ENCODE measurements at regions not wholly inside any gene's neighbourhood (a gene's known extent, or its start where the extent isn't known, plus 50 kb on each side); places are given as distances from the start of the nearest gene placed in this dataset.

DNA sequence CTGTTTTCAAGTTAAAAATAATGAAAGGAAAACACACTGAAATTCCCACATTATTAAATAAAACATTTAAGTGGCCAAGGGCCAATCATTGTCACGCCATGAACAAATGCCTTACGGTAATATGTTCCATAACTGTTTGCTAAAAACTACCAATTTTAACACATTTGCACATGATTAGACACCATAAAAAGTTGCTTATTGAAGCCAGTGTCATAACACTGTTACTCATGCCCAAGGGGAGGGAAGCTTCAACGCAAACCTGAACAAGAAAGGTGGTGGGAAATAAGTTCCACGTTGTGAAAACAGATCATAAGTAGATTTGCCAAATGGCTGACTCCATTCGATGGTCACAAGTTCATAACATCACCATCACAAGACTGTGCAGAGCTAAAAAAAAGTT, 739.3 kb upstream of the FAM241A start:
- no peak for DNase-seq
- TF ChIP-seq, protein P1, sequence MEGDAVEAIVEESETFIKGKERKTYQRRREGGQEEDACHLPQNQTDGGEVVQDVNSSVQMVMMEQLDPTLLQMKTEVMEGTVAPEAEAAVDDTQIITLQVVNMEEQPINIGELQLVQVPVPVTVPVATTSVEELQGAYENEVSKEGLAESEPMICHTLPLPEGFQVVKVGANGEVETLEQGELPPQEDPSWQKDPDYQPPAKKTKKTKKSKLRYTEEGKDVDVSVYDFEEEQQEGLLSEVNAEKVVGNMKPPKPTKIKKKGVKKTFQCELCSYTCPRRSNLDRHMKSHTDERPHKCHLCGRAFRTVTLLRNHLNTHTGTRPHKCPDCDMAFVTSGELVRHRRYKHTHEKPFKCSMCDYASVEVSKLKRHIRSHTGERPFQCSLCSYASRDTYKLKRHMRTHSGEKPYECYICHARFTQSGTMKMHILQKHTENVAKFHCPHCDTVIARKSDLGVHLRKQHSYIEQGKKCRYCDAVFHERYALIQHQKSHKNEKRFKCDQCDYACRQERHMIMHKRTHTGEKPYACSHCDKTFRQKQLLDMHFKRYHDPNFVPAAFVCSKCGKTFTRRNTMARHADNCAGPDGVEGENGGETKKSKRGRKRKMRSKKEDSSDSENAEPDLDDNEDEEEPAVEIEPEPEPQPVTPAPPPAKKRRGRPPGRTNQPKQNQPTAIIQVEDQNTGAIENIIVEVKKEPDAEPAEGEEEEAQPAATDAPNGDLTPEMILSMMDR (IDR thresholded peaks at IDR 0.05; ENCODE audit: low read depth, low read length, missing control alignments), result no peak
- H3K27me3 ChIP-seq (replicated peaks), result no peaks in the 10 kb centered on the region
- H3K4me3 ChIP-seq (ENCODE audit: low read depth, low read length), result no peak overlapping the region
- H3K27ac ChIP-seq, result no peak overlapping the region
- no peaks in the 10 kb centered on the region for H3K36me3 ChIP-seq (replicated peaks)
- in situ Hi-C loops (cut with HindIII; ENCODE audit: low pct_ligation_motif_present, low sequenced_read_pairs), result no loop called here

DNA sequence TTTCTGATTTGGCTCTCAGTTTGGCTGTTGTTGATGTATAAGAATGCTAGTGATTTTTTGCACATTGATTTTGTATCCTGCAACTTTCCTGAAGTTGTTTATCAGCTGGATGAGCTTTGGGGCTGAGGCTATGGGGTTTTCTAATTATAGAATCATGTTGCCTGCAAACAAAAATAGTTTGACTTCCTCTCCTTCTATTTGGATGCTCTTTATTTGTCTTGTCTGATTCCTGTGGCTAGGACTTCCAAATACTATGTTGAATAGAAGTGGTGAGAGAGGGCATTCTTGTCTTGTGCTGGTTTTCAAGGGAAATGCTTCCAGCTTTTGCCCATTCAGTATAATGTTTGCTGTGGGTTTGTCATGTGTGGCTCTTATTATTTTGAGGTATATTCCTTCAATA, 734.7 kb upstream of the FAM241A start:
- H3K4me3 ChIP-seq (ENCODE audit: low read depth, low read length), result no peak overlapping the region
- no peak for DNase-seq
- TF ChIP-seq, protein P1 (IDR thresholded peaks at IDR 0.05; ENCODE audit: low read depth, low read length, missing control alignments), result no peak

DNA sequence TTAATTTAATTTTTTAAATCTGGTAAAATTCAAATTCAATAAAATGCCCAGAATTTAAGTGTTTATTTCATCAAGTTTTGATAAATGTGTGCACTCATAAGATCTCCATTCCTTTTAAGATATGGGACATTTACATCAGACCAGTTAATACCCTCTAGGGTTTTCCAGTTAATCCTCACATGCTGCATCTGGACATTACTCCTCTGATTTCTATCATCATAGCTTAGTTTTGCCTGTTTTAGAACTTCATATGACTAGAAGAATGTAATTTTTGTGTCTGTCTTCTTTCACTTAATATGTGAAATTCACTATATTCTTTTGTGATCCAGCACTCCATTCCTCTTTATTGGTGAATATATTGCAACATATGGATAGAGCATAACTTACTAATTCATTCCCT, 727.7 kb upstream of the FAM241A start:
- no peak overlapping the region for H3K27ac ChIP-seq
- TF ChIP-seq, protein P1 (IDR thresholded peaks at IDR 0.05; ENCODE audit: low read depth, low read length, missing control alignments), result no peak
- no peaks in the 10 kb centered on the region for H3K36me3 ChIP-seq (replicated peaks)
- no peak for DNase-seq
- H3K27me3 ChIP-seq (replicated peaks), result no peaks in the 10 kb centered on the region
- H3K4me3 ChIP-seq (ENCODE audit: low read depth, low read length), result no peak overlapping the region
- in situ Hi-C loops (cut with HindIII; ENCODE audit: low pct_ligation_motif_present, low sequenced_read_pairs), result no loop called here

More for the DNA sequence above, 734.7 kb upstream of the FAM241A start:
- no peaks in the 10 kb centered on the region for H3K27me3 ChIP-seq (replicated peaks)
- in situ Hi-C loops (cut with HindIII; ENCODE audit: low pct_ligation_motif_present, low sequenced_read_pairs), result no loop called here
- no peaks in the 10 kb centered on the region for H3K36me3 ChIP-seq (replicated peaks)
- no peak overlapping the region for H3K27ac ChIP-seq

DNA sequence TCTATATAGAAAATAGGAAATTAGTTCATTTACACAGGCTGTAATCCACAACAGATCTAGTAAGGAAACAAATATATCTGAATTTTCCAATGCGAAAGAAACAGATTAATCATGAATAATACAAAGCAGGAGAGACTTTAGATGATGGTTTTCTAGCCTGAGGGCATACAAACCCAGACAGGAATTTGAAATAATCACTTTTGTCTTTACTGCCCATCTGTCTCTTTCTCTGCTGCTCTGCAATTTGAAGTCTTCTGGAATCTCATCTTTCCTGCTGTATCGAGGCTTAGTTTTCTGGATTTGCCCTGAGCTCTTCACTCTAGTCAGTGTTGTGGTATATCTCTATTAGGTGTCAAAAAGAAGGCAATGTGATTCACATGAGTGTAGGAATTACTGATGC, 711.8 kb upstream of the FAM241A start:
- H3K4me3 ChIP-seq (ENCODE audit: low read depth, low read length), result no peak overlapping the region
- TF ChIP-seq, protein P1 (IDR thresholded peaks at IDR 0.05; ENCODE audit: low read depth, low read length, missing control alignments), result no peak
- no peak overlapping the region for H3K27ac ChIP-seq
- in situ Hi-C loops (cut with HindIII; ENCODE audit: low pct_ligation_motif_present, low sequenced_read_pairs), result no loop called here
- H3K27me3 ChIP-seq (replicated peaks), result no peaks in the 10 kb centered on the region
- H3K36me3 ChIP-seq (replicated peaks), result no peaks in the 10 kb centered on the region
- DNase-seq, result no peak

DNA sequence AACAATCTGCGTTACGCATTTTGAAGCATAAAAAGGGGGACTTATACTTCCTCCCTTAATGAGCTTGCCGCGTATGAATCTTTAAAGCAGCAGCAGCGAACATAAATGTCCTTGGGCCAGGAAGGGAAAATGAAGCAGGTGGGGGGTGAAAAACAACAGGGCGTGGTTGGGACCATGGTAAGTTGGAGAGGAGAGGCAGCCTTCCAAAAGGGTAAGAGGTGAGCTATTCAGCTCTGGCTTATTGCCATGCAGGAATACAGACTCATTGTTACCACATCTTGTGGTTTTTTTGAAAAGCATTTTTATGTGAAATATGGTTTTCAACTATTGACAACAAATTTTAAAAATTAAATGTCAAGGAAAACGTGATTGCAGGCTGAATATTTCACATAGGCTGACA, 710.7 kb upstream of the FAM241A start:
- H3K27me3 ChIP-seq (replicated peaks), result no peaks in the 10 kb centered on the region
- no peak overlapping the region for H3K4me3 ChIP-seq (ENCODE audit: low read depth, low read length)
- no peaks in the 10 kb centered on the region for H3K36me3 ChIP-seq (replicated peaks)
- TF ChIP-seq, protein P1 (IDR thresholded peaks at IDR 0.05; ENCODE audit: low read depth, low read length, missing control alignments), result no peak
- in situ Hi-C loops (cut with HindIII; ENCODE audit: low pct_ligation_motif_present, low sequenced_read_pairs), result no loop called here
- no peak overlapping the region for H3K27ac ChIP-seq
- no peak for DNase-seq

DNA sequence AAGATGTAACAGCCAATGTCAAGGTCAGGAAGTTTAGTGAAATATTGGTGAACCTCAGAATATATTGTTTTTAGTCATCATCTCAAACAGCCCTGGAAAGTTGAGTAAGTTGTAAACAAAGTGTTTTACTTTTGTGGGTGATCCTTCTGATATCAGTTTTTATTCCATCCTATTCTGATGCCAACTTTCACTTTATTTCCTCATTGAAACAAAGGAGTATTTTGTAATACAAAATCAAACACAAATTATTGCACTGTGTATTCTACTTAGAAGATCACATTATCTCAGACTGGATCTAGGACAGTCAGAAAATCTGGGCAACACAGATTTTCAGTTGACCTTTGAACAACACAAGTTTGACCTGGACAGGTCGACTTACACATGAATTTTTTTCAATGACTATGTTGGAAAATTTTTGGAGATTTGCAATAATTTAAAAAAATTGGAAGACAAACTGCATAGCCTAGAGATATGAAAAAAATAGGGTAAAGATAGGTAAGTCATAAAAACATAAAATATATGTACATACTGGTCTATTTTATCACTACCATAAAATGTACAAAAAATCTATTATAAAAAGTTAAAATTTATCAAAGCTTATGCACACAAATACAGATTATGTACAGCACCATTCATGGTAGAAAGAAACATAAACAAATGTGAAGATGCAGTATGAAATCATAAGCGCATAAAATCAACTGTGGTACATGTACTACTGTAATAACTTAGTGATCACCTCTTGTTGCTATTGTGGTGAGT, 709.1 kb upstream of the FAM241A start:
- no peak overlapping the region for H3K27ac ChIP-seq
- in situ Hi-C loops (cut with HindIII; ENCODE audit: low pct_ligation_motif_present, low sequenced_read_pairs), result no loop called here
- TF ChIP-seq, protein P1 (IDR thresholded peaks at IDR 0.05; ENCODE audit: low read depth, low read length, missing control alignments), result no peak

More for the DNA sequence above, 709.1 kb upstream of the FAM241A start:
- no peak for DNase-seq
- Histone ChIP-seq H3K36me3 (replicated peaks) (no peaks in the 10 kb centered on the region), H3K27me3 (replicated peaks) (no peaks in the 10 kb centered on the region), H3K4me3 (ENCODE audit: low read depth, low read length) (no peak overlapping the region)

Measured in brain microvascular endothelial cell (primary cell).